Stimulated activated naive B cell treated with anti-CD40 and anti-IgM and Interleukin-4, amounts not matched to agents 10 μg/mL and 1 μg/mL and 100 μg/mL, for 72 hours (primary cell): ENCODE measurements at regions not wholly inside any gene's neighbourhood (a gene's known extent, or its start where the extent isn't known, plus 50 kb on each side); places are given as distances from the start of the nearest gene placed in this dataset.

Experiments
- ATAC-seq, 2 donors: fragments of 150-1000 bp; cut with Tn5 transposase; replicated peaks; 2 replicates each; pipeline ENCODE4 v1.10.0; 2021; ENCODE audit warnings: moderate library complexity in 1 of 2
- DNase-seq: peaks from one replicate; pipeline ENCODE4 v3.0.0; 2021
- H3K27ac Mint-ChIP-seq: one replicate; pipeline ENCODE4 v1.8.0; 2022; ENCODE audit warnings: mild to moderate bottlenecking, mixed read lengths
- H3K27me3 Mint-ChIP-seq, 2 donors: one replicate each; pipeline ENCODE4 v1.8.0; 2022; ENCODE audit warnings: mixed read lengths in 2 of 2
- H3K36me3 Mint-ChIP-seq, 2 donors: one replicate each; pipeline ENCODE4 v1.8.0; 2022; ENCODE audit warnings: mixed read lengths in 2 of 2, mild to moderate bottlenecking in 1 of 2
- H3K4me1 Mint-ChIP-seq, 2 donors: one replicate each; pipeline ENCODE4 v1.8.0; 2022; ENCODE audit warnings: mixed read lengths in 2 of 2, mild to moderate bottlenecking in 1 of 2
- H3K4me3 Mint-ChIP-seq, 2 donors: one replicate each; pipeline ENCODE4 v1.8.0; 2022; ENCODE audit warnings: mild to moderate bottlenecking in 2 of 2, mixed read lengths in 2 of 2, moderate library complexity in 1 of 2
- H3K9me3 Mint-ChIP-seq, 2 donors: one replicate each; pipeline ENCODE4 v1.8.0; 2022; ENCODE audit warnings: mixed read lengths in 2 of 2, mild to moderate bottlenecking in 1 of 2

DNA sequence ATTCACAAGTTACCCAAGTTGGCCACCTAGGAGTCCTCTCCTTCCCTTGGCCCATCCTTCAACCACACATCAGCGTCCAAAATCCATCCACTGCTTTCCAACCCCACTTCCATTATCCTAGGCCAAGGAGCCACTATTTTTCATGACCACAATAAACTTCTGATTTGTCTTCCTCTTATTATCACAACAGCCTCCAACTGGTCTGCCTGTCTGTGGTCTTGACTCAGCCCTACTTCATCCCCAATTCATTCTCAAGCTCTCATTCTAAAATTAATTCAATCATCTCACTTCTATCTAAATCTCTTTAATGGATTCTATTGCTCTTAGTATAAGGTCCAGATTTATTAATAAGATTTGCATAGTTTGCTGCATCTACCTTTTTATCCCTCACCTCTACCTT is 189.0 kb upstream of the PRDM1 start:
- H3K36me3 Mint-ChIP-seq: peaks cover 0 to 2% of the 10 kb centered on the region in 2 donors
- H3K27ac Mint-ChIP-seq: no peak overlapping the region
- ATAC-seq: no peak
- H3K4me3 Mint-ChIP-seq: no peak overlapping the region
- H3K4me1 Mint-ChIP-seq: peaks cover 20 to 28% of the 10 kb centered on the region in 2 donors
- no peak for DNase-seq
- H3K27me3 Mint-ChIP-seq: peaks cover 5 to 6% of the 10 kb centered on the region in 2 donors
- H3K9me3 Mint-ChIP-seq: no peaks in the 10 kb centered on the region

DNA sequence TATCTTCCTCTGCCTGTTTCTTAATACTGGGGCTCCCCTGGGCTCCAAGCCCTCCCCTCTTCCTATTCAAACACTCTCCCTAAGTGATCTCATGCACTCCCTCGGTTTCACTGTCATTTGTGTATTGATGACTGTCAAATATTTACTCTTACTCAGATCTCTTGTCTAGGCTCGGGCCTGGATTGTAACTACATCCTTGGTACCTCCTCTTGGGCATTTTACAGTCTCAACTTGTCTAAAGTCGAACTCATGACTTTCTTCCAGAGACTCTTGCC is 189.4 kb upstream of the PRDM1 start:
- peaks cover 0 to 2% of the 10 kb centered on the region in 2 donors for H3K36me3 Mint-ChIP-seq
- DNase-seq: no peak
- no peak overlapping the region for H3K27ac Mint-ChIP-seq
- peaks cover 20 to 29% of the 10 kb centered on the region in 2 donors for H3K4me1 Mint-ChIP-seq
- peaks cover 5 to 6% of the 10 kb centered on the region in 2 donors for H3K27me3 Mint-ChIP-seq
- H3K4me3 Mint-ChIP-seq: no peak overlapping the region
- H3K9me3 Mint-ChIP-seq: no peaks in the 10 kb centered on the region
- ATAC-seq: no peak

GRCh38 chr6:105896052-105896820 is 189.9 kb upstream of the PRDM1 start:
- Mint-ChIP-seq H3K4me3 (no peak overlapping the region), H3K4me1 (peaks cover 20 to 33% of the 10 kb centered on the region in 2 donors), H3K36me3 (peaks cover 0 to 2% of the 10 kb centered on the region in 2 donors), H3K9me3 (no peaks in the 10 kb centered on the region), H3K27ac (no peak overlapping the region), H3K27me3 (peaks cover 5 to 6% of the 10 kb centered on the region in 2 donors)
- no peak for DNase-seq
- ATAC-seq: no peak

DNA sequence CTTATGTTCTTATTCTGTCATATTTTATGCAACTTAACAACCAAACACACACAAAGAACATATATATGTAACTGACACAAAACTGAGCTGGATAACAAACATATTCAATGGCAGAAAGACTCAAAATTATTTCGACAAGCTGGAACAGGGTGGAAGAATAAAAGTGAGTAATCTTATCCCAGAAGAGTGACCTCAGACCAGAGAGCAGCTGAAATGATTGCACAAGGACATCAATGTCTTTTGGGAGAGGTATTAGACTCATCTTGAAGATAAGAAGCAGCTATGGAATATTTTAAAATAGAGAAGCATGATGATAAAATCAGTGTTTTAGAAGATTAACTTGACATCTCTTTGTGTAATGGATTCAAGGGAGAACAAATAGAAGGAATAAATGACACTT is 191.6 kb upstream of the PRDM1 start:
- peaks cover 13 to 23% of the 10 kb centered on the region in 2 donors for H3K4me1 Mint-ChIP-seq
- DNase-seq (no peak), ATAC-seq (no peak)
- H3K36me3 Mint-ChIP-seq: peaks cover 0 to 2% of the 10 kb centered on the region in 2 donors
- no peaks in the 10 kb centered on the region for H3K9me3 Mint-ChIP-seq
- H3K4me3 Mint-ChIP-seq: no peak overlapping the region
- H3K27ac Mint-ChIP-seq: no peak overlapping the region
- H3K27me3 Mint-ChIP-seq: peaks cover 3 to 5% of the 10 kb centered on the region in 2 donors

- DNase-seq (no peak), ATAC-seq (no peak)
- H3K9me3 Mint-ChIP-seq: no peaks in the 10 kb centered on the region
- H3K27ac Mint-ChIP-seq: no peak overlapping the region
- peaks cover 15 to 23% of the 10 kb centered on the region in 2 donors for H3K4me1 Mint-ChIP-seq
- H3K36me3 Mint-ChIP-seq: peaks cover 0 to 2% of the 10 kb centered on the region in 2 donors
- H3K4me3 Mint-ChIP-seq: no peak overlapping the region
- H3K27me3 Mint-ChIP-seq: peaks cover under 1 to 5% of the 10 kb centered on the region in 2 donors
These were observed 192.4 kb upstream of the PRDM1 start for GRCh38 chr6:105893741-105894140.

GRCh38 chr6:105892577-105893262 is 193.4 kb upstream of the PRDM1 start:
- peak overlapping the region; percentile 19 to 50 for H3K4me3 Mint-ChIP-seq
- H3K4me1 Mint-ChIP-seq: peaks cover 16 to 27% of the 10 kb centered on the region in 2 donors
- DNase-seq: peak; percentile 69
- peak overlapping the region; percentile 48 for H3K27ac Mint-ChIP-seq
- H3K27me3 Mint-ChIP-seq: peaks cover 0 to 5% of the 10 kb centered on the region in 2 donors
- no peaks in the 10 kb centered on the region for H3K9me3 Mint-ChIP-seq
- H3K36me3 Mint-ChIP-seq: peaks cover 0 to 2% of the 10 kb centered on the region in 2 donors
- peak; percentile 97 to 98 for ATAC-seq

GRCh38 chr6:105890521-105891244 is 195.5 kb upstream of the PRDM1 start:
- ATAC-seq (no peak), DNase-seq (no peak)
- Mint-ChIP-seq H3K27me3 (peaks cover 0 to 5% of the 10 kb centered on the region in 2 donors), H3K36me3 (peaks cover 0 to 2% of the 10 kb centered on the region in 2 donors), H3K27ac (no peak overlapping the region), H3K4me3 (no peak overlapping the region), H3K9me3 (no peaks in the 10 kb centered on the region), H3K4me1 (peaks cover 26 to 39% of the 10 kb centered on the region in 2 donors)

DNA sequence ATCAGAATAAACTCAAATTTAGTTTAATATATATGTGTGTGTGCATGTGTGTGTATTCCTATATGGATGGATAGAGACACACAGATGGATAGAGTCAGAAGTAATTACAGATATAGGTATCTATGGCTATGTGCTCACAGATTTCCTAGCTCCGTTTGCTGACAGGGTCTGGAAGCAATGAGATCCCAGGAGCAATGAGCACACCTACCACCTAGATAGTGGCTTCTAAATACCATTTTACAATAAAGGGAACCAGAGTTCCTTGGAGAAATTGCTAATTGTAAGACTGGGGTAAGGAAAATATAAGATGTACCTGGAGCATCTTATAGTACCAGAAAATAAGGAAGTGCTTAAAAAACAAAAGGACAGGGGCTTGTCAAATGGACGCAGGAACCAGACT is 196.2 kb upstream of the PRDM1 start:
- Mint-ChIP-seq H3K4me3 (no peak overlapping the region), H3K27ac (no peak overlapping the region), H3K36me3 (peaks cover 0 to 2% of the 10 kb centered on the region in 2 donors), H3K9me3 (no peaks in the 10 kb centered on the region), H3K27me3 (peaks cover under 1 to 4% of the 10 kb centered on the region in 2 donors), H3K4me1 (peaks cover 29 to 47% of the 10 kb centered on the region in 2 donors)
- DNase-seq (no peak), ATAC-seq (no peak)

GRCh38 chr6:105886814-105887544 is 199.2 kb upstream of the PRDM1 start:
- DNase-seq (no peak), ATAC-seq (no peak)
- H3K27ac Mint-ChIP-seq: peak overlapping the region; percentile 38
- H3K4me3 Mint-ChIP-seq: no peak overlapping the region
- H3K4me1 Mint-ChIP-seq: peaks cover 37 to 49% of the 10 kb centered on the region in 2 donors
- H3K27me3 Mint-ChIP-seq: peaks cover 0 to 3% of the 10 kb centered on the region in 2 donors
- no peaks in the 10 kb centered on the region for H3K36me3 Mint-ChIP-seq
- H3K9me3 Mint-ChIP-seq: no peaks in the 10 kb centered on the region

- no peak overlapping the region for H3K4me3 Mint-ChIP-seq
- peaks cover 0 to 7% of the 10 kb centered on the region in 2 donors for H3K27me3 Mint-ChIP-seq
- ATAC-seq (no peak), DNase-seq (no peak)
- no peak overlapping the region for H3K27ac Mint-ChIP-seq
- no peaks in the 10 kb centered on the region for H3K9me3 Mint-ChIP-seq
- peaks cover 42 to 53% of the 10 kb centered on the region in 2 donors for H3K4me1 Mint-ChIP-seq
- H3K36me3 Mint-ChIP-seq: no peaks in the 10 kb centered on the region
These were observed 199.9 kb upstream of the PRDM1 start for GRCh38 chr6:105886066-105886813.

- peaks cover 0 to 7% of the 10 kb centered on the region in 2 donors for H3K27me3 Mint-ChIP-seq
- no peaks in the 10 kb centered on the region for H3K9me3 Mint-ChIP-seq
- peaks cover 51 to 67% of the 10 kb centered on the region in 2 donors for H3K4me1 Mint-ChIP-seq
- peak overlapping the region; percentile 65 for H3K27ac Mint-ChIP-seq
- no peak overlapping the region for H3K4me3 Mint-ChIP-seq
- H3K36me3 Mint-ChIP-seq: no peaks in the 10 kb centered on the region
- ATAC-seq: peak; percentile 83 to 92
- DNase-seq: peak; percentile 55
These were observed 201.7 kb upstream of the PRDM1 start for GRCh38 chr6:105884426-105884825.

DNA sequence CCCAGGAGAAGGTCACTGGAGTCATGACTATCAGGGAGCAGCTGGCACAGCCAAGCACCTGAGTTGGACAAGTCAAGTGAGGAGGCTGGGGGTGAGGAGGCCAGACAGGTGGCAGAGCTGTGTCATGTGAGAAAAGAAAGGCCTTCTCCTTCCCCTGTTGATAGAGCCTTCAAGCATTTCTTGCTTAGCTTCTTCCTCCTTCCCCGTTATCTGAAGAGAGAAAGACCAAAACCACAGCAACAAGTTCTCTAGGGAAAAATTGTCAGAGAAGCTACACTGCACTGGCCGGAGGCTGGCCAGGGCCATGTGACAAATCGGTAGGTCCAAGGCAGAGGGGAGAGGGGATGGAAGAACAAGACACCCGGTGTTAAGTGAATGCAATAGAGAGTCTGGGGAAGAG is 202.1 kb upstream of the PRDM1 start:
- peak overlapping the region; percentile 1 to 7 for H3K4me3 Mint-ChIP-seq
- no peaks in the 10 kb centered on the region for H3K9me3 Mint-ChIP-seq
- DNase-seq (no peak), ATAC-seq (peak; percentile 22 to 44)
- H3K27ac Mint-ChIP-seq: peak overlapping the region; percentile 65
- peaks cover 52 to 71% of the 10 kb centered on the region in 2 donors for H3K4me1 Mint-ChIP-seq
- peaks cover 0 to 7% of the 10 kb centered on the region in 2 donors for H3K27me3 Mint-ChIP-seq
- no peaks in the 10 kb centered on the region for H3K36me3 Mint-ChIP-seq

- no peak for ATAC-seq
- Mint-ChIP-seq H3K36me3 (no peaks in the 10 kb centered on the region), H3K4me1 (peaks cover 51 to 75% of the 10 kb centered on the region in 2 donors), H3K4me3 (no peak overlapping the region), H3K9me3 (no peaks in the 10 kb centered on the region), H3K27me3 (peaks cover 0 to 7% of the 10 kb centered on the region in 2 donors), H3K27ac (no peak overlapping the region)
- DNase-seq: no peak
These were observed 203.3 kb upstream of the PRDM1 start for GRCh38 chr6:105882828-105883227.
